ENCODE measurements at regions not wholly inside any gene's neighbourhood (a gene's known extent, or its start where the extent isn't known, plus 50 kb on each side); places are given as distances from the start of the nearest gene placed in this dataset.

DNA sequence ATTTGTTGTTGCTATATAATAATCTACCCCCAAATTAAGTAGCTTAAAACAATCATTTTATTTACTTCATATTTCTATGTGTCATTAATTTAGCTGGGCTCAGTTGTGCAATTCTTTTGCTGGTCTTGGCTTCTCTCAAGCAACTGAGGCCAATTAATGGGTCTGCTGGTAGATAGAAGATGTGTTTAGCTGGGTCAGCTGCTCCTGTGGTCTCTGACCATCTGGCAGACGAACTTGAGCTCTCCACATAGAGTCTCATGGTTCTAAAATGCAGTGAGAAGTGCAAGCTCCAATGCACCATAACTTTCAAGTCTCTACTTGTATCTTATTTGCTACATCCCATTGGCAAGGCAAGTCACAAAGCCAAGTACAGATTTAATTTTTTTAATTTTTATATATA lies 515.6 kb downstream of the ZIC1 start:
- Histone ChIP-seq H3K4me3 (ENCODE audit: insufficient read depth, low read depth, low read length) (no peak overlapping the region), H2BK20ac (ENCODE audit: low read depth, low read length) (no peak overlapping the region), H3K79me1 (ENCODE audit: low read depth in 1 of 2, low read length in 2 of 2) (no peaks in the 10 kb centered on the region), H3K9me3 (ENCODE audit: control insufficient read depth, insufficient read depth, low read length) (no peaks in the 10 kb centered on the region), H4K91ac (ENCODE audit: insufficient read depth, low read depth, low read length) (no peak overlapping the region), H3K27me3 (ENCODE audit: control insufficient read depth, insufficient read depth, low read length) (no peaks in the 10 kb centered on the region), H2BK120ac (ENCODE audit: low read depth, low read length) (no peak overlapping the region), H2AK9ac (replicated peaks; ENCODE audit: low read depth, low read length, poor library complexity) (no peak overlapping the region), H3K36me3 (ENCODE audit: control insufficient read depth, insufficient read depth, low read length) (no peaks in the 10 kb centered on the region), H3K4me2 (ENCODE audit: low read depth, low read length) (no peak overlapping the region), H3K4me1 (ENCODE audit: control insufficient read depth, insufficient read depth, low read length) (no peaks in the 10 kb centered on the region), H4K5ac (ENCODE audit: low read depth, low read length) (no peak overlapping the region), H3K23ac (ENCODE audit: low read depth, low read length) (no peak overlapping the region), H2BK15ac (ENCODE audit: low read depth, low read length) (no peak overlapping the region), H4K20me1 (ENCODE audit: insufficient read depth, low read length) (no peaks in the 10 kb centered on the region), H3K18ac (ENCODE audit: low read depth, low read length) (no peak overlapping the region), H3K9me1 (ENCODE audit: insufficient read depth, low read length) (no peaks in the 10 kb centered on the region), H2AFZ (replicated peaks; ENCODE audit: low read length, poor library complexity) (no peak overlapping the region), H3K27ac (ENCODE audit: insufficient read depth, low read length) (no peak overlapping the region), H2BK5ac (ENCODE audit: low read depth, low read length, poor library complexity, severe bottlenecking) (no peak overlapping the region), H4K8ac (ENCODE audit: low read depth in 2 of 2, low read length in 2 of 2) (no peak overlapping the region), H3K14ac (replicated peaks; ENCODE audit: low read depth, low read length) (no peak overlapping the region), H3K4ac (ENCODE audit: low read depth, low read length) (no peak overlapping the region), H3K56ac (ENCODE audit: extremely low read depth, insufficient read depth, low read length) (no peak overlapping the region), H2AK5ac (ENCODE audit: low read depth, low read length) (no peak overlapping the region), H3K9ac (ENCODE audit: low read depth, low read length) (no peak overlapping the region)
- ChIA-PET POLR2A (ENCODE audit: unreplicated experiment) (interaction anchor here (0.6 kb wide), 1 partner anchor 10 kb away, joined by 5 read pairs; no protein-coding TSS in a partner anchor), CTCF (no interaction called here)
- dilution Hi-C loops (cut with HindIII; ENCODE audit: low sequenced_read_pairs, unreplicated experiment), result no loop called here
- WGBS, 2 experiments (ENCODE audit: extremely low coverage in 2 of 2, insufficient read length in 1 of 2), result no CpG with 5 or more reads among the region's 1 CpG
- no TSS peak for BruUV-seq (replicated peaks)
- intact Hi-C loops (cut with micrococcal nuclease), result no loop called here
- in situ Hi-C loops (cut with MboI; ENCODE audit: low sequenced_read_pairs), result loop anchor here (25.0 kb wide), 1 partner anchor 1013 kb away; no protein-coding TSS in a partner anchor
- no peak for ATAC-seq (ENCODE audit: low read depth)
- TF ChIP-seq POLR2A (IDR thresholded peaks at IDR 0.05; ENCODE audit: low read depth, low read length), result no peak
- no peak for TF ChIP-seq CEBPB (IDR thresholded peaks at IDR 0.05; ENCODE audit: low read depth, low read length)
- no peak for TF ChIP-seq CHD1 (IDR thresholded peaks at IDR 0.05; ENCODE audit: low read depth, low read length)
- TF ChIP-seq RFX5 (IDR thresholded peaks at IDR 0.05; ENCODE audit: low read depth, low read length), result no peak
- no peak for TF ChIP-seq BHLHE40 (IDR thresholded peaks at IDR 0.05; ENCODE audit: low read depth, low read length)
- TF ChIP-seq FOS (IDR thresholded peaks at IDR 0.05; ENCODE audit: low read depth, low read length), result no peak
- no peak for TF ChIP-seq MAFK (IDR thresholded peaks at IDR 0.05; ENCODE audit: low read depth, low read length)
- TF ChIP-seq RAD21 (IDR thresholded peaks at IDR 0.05; ENCODE audit: low read length), result no peak
- no peak for TF ChIP-seq NFE2L2 (IDR thresholded peaks at IDR 0.05; ENCODE audit: low read depth, low read length)
- TF ChIP-seq RCOR1 (IDR thresholded peaks at IDR 0.05; ENCODE audit: insufficient replicate concordance, low read length), result no peak
- TF ChIP-seq, protein P1, sequence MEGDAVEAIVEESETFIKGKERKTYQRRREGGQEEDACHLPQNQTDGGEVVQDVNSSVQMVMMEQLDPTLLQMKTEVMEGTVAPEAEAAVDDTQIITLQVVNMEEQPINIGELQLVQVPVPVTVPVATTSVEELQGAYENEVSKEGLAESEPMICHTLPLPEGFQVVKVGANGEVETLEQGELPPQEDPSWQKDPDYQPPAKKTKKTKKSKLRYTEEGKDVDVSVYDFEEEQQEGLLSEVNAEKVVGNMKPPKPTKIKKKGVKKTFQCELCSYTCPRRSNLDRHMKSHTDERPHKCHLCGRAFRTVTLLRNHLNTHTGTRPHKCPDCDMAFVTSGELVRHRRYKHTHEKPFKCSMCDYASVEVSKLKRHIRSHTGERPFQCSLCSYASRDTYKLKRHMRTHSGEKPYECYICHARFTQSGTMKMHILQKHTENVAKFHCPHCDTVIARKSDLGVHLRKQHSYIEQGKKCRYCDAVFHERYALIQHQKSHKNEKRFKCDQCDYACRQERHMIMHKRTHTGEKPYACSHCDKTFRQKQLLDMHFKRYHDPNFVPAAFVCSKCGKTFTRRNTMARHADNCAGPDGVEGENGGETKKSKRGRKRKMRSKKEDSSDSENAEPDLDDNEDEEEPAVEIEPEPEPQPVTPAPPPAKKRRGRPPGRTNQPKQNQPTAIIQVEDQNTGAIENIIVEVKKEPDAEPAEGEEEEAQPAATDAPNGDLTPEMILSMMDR (conservative IDR thresholded peaks at IDR 0.05; ENCODE audit: low read depth, low read length), result no peak
- TF ChIP-seq, protein P2, sequence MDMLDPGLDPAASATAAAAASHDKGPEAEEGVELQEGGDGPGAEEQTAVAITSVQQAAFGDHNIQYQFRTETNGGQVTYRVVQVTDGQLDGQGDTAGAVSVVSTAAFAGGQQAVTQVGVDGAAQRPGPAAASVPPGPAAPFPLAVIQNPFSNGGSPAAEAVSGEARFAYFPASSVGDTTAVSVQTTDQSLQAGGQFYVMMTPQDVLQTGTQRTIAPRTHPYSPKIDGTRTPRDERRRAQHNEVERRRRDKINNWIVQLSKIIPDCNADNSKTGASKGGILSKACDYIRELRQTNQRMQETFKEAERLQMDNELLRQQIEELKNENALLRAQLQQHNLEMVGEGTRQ (IDR thresholded peaks at IDR 0.05; ENCODE audit: low read depth, low read length), result no peak
- no peak for TF ChIP-seq MAZ (IDR thresholded peaks at IDR 0.05; ENCODE audit: borderline replicate concordance, low read depth, low read length)
- TF ChIP-seq MXI1 (IDR thresholded peaks at IDR 0.05; ENCODE audit: borderline replicate concordance, low read depth, low read length), result no peak
- TF ChIP-seq SMC3 (IDR thresholded peaks at IDR 0.05; ENCODE audit: low read depth, low read length), result no peak
- TF ChIP-seq, protein P3, sequence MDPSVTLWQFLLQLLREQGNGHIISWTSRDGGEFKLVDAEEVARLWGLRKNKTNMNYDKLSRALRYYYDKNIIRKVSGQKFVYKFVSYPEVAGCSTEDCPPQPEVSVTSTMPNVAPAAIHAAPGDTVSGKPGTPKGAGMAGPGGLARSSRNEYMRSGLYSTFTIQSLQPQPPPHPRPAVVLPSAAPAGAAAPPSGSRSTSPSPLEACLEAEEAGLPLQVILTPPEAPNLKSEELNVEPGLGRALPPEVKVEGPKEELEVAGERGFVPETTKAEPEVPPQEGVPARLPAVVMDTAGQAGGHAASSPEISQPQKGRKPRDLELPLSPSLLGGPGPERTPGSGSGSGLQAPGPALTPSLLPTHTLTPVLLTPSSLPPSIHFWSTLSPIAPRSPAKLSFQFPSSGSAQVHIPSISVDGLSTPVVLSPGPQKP (IDR thresholded peaks at IDR 0.05; ENCODE audit: borderline replicate concordance, low read depth, low read length), result no peak
- peak; percentile 15 for DNase-seq

Data from IMR-90 (cell line).